C4-2B (cell line): ENCODE measurements at regions not wholly inside any gene's neighbourhood (a gene's known extent, or its start where the extent isn't known, plus 50 kb on each side); places are given as distances from the start of the nearest gene placed in this dataset.

Experiments
- ZFX ChIP-seq: fragments of 450-650 bp; IDR thresholded peaks from 2 replicates; pipeline ENCODE4 v1.6.1; 2017
- TF ChIP-seq, protein P1 (sequence below): fragments of 450-650 bp; conservative IDR thresholded peaks from 2 replicates; pipeline ENCODE4 v1.5.1; 2017; ENCODE audit warnings: mild to moderate bottlenecking

DNA sequence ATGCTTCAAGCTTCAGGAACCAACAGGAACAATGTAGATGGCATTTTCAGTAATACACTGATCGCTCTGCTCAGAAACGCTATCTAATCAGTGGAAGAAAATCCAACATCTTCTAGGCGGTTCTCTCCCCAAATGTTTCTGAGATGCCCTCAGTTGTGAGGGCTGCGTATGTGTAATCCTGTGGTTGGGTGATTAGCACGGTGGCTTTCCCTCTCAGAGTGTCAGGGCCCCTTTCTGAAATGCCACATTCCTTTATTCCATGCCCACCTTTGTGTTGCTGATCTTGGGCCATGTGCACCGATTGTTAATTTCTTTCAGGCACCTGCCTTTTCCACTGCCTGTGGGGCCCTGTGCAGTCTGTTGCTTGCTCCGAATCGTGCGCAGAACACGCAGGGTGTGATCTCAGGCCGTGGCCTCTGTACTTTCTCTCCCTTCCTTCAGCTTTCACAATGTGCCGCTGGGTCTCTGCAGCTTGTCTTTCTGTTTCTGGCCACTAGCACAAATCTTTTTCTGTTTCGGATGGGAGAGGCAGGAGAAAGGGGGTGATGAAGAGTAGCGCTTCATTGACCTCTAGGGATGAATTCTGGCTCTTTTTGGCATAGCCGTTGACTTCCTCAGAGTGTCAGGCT lies 324.0 kb downstream of the PARP8 start:
- TF ChIP-seq, protein P1, sequence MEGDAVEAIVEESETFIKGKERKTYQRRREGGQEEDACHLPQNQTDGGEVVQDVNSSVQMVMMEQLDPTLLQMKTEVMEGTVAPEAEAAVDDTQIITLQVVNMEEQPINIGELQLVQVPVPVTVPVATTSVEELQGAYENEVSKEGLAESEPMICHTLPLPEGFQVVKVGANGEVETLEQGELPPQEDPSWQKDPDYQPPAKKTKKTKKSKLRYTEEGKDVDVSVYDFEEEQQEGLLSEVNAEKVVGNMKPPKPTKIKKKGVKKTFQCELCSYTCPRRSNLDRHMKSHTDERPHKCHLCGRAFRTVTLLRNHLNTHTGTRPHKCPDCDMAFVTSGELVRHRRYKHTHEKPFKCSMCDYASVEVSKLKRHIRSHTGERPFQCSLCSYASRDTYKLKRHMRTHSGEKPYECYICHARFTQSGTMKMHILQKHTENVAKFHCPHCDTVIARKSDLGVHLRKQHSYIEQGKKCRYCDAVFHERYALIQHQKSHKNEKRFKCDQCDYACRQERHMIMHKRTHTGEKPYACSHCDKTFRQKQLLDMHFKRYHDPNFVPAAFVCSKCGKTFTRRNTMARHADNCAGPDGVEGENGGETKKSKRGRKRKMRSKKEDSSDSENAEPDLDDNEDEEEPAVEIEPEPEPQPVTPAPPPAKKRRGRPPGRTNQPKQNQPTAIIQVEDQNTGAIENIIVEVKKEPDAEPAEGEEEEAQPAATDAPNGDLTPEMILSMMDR: no peak
- no peak for TF ChIP-seq ZFX
